GM20431 (cell line): ENCODE measurements at regions not wholly inside any gene's neighbourhood (a gene's known extent, or its start where the extent isn't known, plus 50 kb on each side); places are given as distances from the start of the nearest gene placed in this dataset.
"Not testable (repeated sequence)": the region's sequence is repeated elsewhere in the genome, so short reads cannot be mapped to it uniquely, and the experiment has no call there.

ENCODE experiments used
- in situ Hi-C: fragments of 300-500 bp; cut with MseI, MboI; formaldehyde crosslinking; loops from one replicate; pipeline ENCODE4 v1.15.0; 2020; ENCODE audit warnings: low sequenced_read_pairs; ENCODE audit not compliant: unreplicated experiment

GRCh38 chr13:67935626-67936025 lies 705.5 kb upstream of the PCDH9 start:
- in situ Hi-C loops = no loop called here

GRCh38 chr13:67934617-67935330 lies 704.6 kb upstream of the PCDH9 start:
- in situ Hi-C loops = no loop called here

- in situ Hi-C loops = no loop called here
Measured at GRCh38 chr13:67932991-67933390, 702.9 kb upstream of the PCDH9 start.

- in situ Hi-C loops = no loop called here
Measured at GRCh38 chr13:67917291-67917987, 687.3 kb upstream of the PCDH9 start.

GRCh38 chr13:67916650-67917049 lies 686.5 kb upstream of the PCDH9 start:
- in situ Hi-C loops = no loop called here

- in situ Hi-C loops = no loop called here
Measured at GRCh38 chr13:67914535-67914934, 684.4 kb upstream of the PCDH9 start.

GRCh38 chr13:67902960-67903359 lies 672.8 kb upstream of the PCDH9 start:
- in situ Hi-C loops = not testable (repeated sequence)

GRCh38 chr13:67880916-67881315 lies 650.8 kb upstream of the PCDH9 start:
- in situ Hi-C loops = no loop called here

GRCh38 chr13:67878376-67878775 lies 648.2 kb upstream of the PCDH9 start:
- in situ Hi-C loops = no loop called here

- in situ Hi-C loops = no loop called here
Measured at GRCh38 chr13:67877031-67877430, 646.9 kb upstream of the PCDH9 start.

GRCh38 chr13:67867206-67867605 lies 637.1 kb upstream of the PCDH9 start:
- in situ Hi-C loops = no loop called here

GRCh38 chr13:67860315-67860714 lies 630.2 kb upstream of the PCDH9 start:
- in situ Hi-C loops = no loop called here

- in situ Hi-C loops = no loop called here
Measured at GRCh38 chr13:67859904-67860303, 629.8 kb upstream of the PCDH9 start.

- in situ Hi-C loops = no loop called here
Measured at GRCh38 chr13:67857581-67858310, 627.6 kb upstream of the PCDH9 start.

- in situ Hi-C loops = no loop called here
Measured at GRCh38 chr13:67856955-67857354, 626.8 kb upstream of the PCDH9 start.

- in situ Hi-C loops = no loop called here
Measured at GRCh38 chr13:67855741-67856238, 625.7 kb upstream of the PCDH9 start.

- in situ Hi-C loops = no loop called here
Measured at GRCh38 chr13:67854990-67855389, 624.9 kb upstream of the PCDH9 start.

- in situ Hi-C loops = no loop called here
Measured at GRCh38 chr13:67844574-67844973, 614.4 kb upstream of the PCDH9 start.

- in situ Hi-C loops = no loop called here
Measured at GRCh38 chr13:67841071-67841470, 610.9 kb upstream of the PCDH9 start.

GRCh38 chr13:67833564-67833963 lies 603.4 kb upstream of the PCDH9 start:
- in situ Hi-C loops = no loop called here

GRCh38 chr13:67829641-67830040 lies 599.5 kb upstream of the PCDH9 start:
- in situ Hi-C loops = no loop called here
